GM19324 (cell line): ENCODE measurements at regions not wholly inside any gene's neighbourhood (a gene's known extent, or its start where the extent isn't known, plus 50 kb on each side); places are given as distances from the start of the nearest gene placed in this dataset.

Source experiments
- ATAC-seq: cut with Tn5 transposase; IDR thresholded peaks from one replicate; pipeline ENCODE4 v1.9.1; 2021; ENCODE audit warnings: mild to moderate bottlenecking, moderate library complexity; ENCODE audit not compliant: unreplicated experiment, low FRiP score

- ATAC-seq: no peak
Observed at GRCh38 chr13:85545771-85546170, 253.4 kb downstream of the SLITRK6 start.

- no peak for ATAC-seq
Observed at GRCh38 chr13:85544756-85545155, 254.5 kb downstream of the SLITRK6 start.

GRCh38 chr13:85543144-85543543 lies 256.1 kb downstream of the SLITRK6 start:
- ATAC-seq: no peak

- no peak for ATAC-seq
Observed at GRCh38 chr13:85541476-85541875, 257.7 kb downstream of the SLITRK6 start.

- ATAC-seq: no peak
Observed at GRCh38 chr13:85538957-85539356, 260.3 kb downstream of the SLITRK6 start.

- no peak for ATAC-seq
Observed at GRCh38 chr13:85537601-85538000, 261.6 kb downstream of the SLITRK6 start.

GRCh38 chr13:85536706-85537105 lies 262.5 kb downstream of the SLITRK6 start:
- ATAC-seq: no peak

- ATAC-seq: no peak
Observed at GRCh38 chr13:85535316-85536084, 263.7 kb downstream of the SLITRK6 start.

GRCh38 chr13:85533911-85534310 lies 265.3 kb downstream of the SLITRK6 start:
- ATAC-seq: no peak

- no peak for ATAC-seq
Observed at GRCh38 chr13:85529218-85529594, 270.0 kb downstream of the SLITRK6 start.

GRCh38 chr13:85528491-85529217 lies 270.6 kb downstream of the SLITRK6 start:
- ATAC-seq: no peak

GRCh38 chr13:85527316-85527715 lies 271.9 kb downstream of the SLITRK6 start:
- no peak for ATAC-seq

GRCh38 chr13:85525411-85525810 lies 273.8 kb downstream of the SLITRK6 start:
- ATAC-seq: no peak

- no peak for ATAC-seq
Observed at GRCh38 chr13:85521657-85522056, 277.6 kb downstream of the SLITRK6 start.

- no peak for ATAC-seq
Observed at GRCh38 chr13:85520445-85520844, 278.8 kb downstream of the SLITRK6 start.

- ATAC-seq: no peak
Observed at GRCh38 chr13:85519363-85519762, 279.9 kb downstream of the SLITRK6 start.

- no peak for ATAC-seq
Observed at GRCh38 chr13:85512421-85512820, 286.8 kb downstream of the SLITRK6 start.

GRCh38 chr13:85509512-85509911 lies 289.7 kb downstream of the SLITRK6 start:
- no peak for ATAC-seq

- ATAC-seq: no peak
Observed at GRCh38 chr13:85508683-85509329, 290.4 kb downstream of the SLITRK6 start.

GRCh38 chr13:85503797-85504196 lies 295.4 kb downstream of the SLITRK6 start:
- ATAC-seq: no peak

GRCh38 chr13:85501616-85502015 lies 297.6 kb downstream of the SLITRK6 start:
- no peak for ATAC-seq
